Esophagus squamous epithelium (tissue), 4 donors: ENCODE measurements at regions not wholly inside any gene's neighbourhood (a gene's known extent, or its start where the extent isn't known, plus 50 kb on each side); places are given as distances from the start of the nearest gene placed in this dataset.

ENCODE experiments used
- CTCF ChIP-seq, 6 experiments: fragments of 450-650 bp in 4 of 6; fragments of 200-600 bp in 2 of 6; sonication (generic) in 2 of 6; IDR thresholded peaks; one replicate each; pipeline ENCODE4 v1.5.1; 2016 to 2019; ENCODE audit warnings: antibody characterized with exemption in 6 of 6, mild to moderate bottlenecking in 4 of 6, moderate library complexity in 4 of 6
- POLR2A ChIP-seq, 4 donors: fragments of 450-650 bp; IDR thresholded peaks; one replicate each; pipeline ENCODE4 v1.6.1; 2017; ENCODE audit warnings: antibody characterized with exemption in 4 of 4, mild to moderate bottlenecking in 4 of 4, moderate library complexity in 3 of 4

- no peak for TF ChIP-seq POLR2A (IDR thresholded peaks at IDR 0.05)
- TF ChIP-seq CTCF (IDR thresholded peaks at IDR 0.05) = no peak
Measured at GRCh38 chr9:135282808-135283207, 195.3 kb downstream of the OLFM1 start.
